ENCODE measurements at regions not wholly inside any gene's neighbourhood (a gene's known extent, or its start where the extent isn't known, plus 50 kb on each side); places are given as distances from the start of the nearest gene placed in this dataset.

DNA sequence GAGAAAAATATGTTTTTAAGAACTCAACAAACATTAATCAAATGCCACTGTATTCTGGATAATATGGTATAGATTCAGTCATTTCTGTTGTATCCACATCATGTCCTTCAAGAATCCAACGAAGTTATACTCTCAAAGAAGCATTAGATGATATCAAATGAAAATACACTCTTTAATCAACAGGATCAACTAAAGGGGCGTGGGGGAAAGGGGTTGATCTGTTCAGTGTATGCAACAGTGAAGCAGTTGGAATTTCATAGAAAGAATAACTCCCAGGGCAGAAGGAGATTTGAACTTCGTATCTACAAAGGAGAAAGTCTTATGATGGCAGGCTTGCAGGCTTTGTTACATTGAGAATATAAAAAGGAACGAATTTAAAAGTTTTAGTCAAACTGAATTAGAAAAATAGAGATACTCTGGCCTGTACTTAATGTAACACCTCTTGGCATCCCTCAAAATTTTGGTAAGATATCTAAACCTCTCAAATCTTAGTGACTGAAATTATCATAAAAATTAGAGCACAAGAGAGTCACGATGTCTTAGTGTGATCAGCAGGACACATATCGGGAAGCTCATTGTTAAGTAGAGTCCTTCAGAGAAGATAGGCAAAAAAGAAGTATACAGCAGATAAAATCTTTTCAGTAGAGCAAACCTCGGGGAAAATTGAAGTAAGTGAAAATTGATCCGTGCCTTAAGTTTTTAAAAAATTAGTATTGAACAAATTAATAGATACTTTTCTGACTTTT, 431.4 kb downstream of the KCNJ18 start:
- peaks cover 19% of the 10 kb centered on the region for H3K4me1 Mint-ChIP-seq
- no peak overlapping the region for H3K27ac Mint-ChIP-seq

More for the DNA sequence above, 431.4 kb downstream of the KCNJ18 start:
- no peaks in the 10 kb centered on the region for H3K27me3 Mint-ChIP-seq (ENCODE audit: insufficient read depth, low read depth, poor library complexity)
- peaks cover 7% of the 10 kb centered on the region for H3K9me3 Mint-ChIP-seq
- no peak overlapping the region for H3K27ac ChIP-seq (ENCODE audit: low read depth)
- H3K36me3 Mint-ChIP-seq (ENCODE audit: low read depth), result no peaks in the 10 kb centered on the region
- no peaks in the 10 kb centered on the region for H3K79me2 ChIP-seq (replicated peaks; ENCODE audit: insufficient read depth)
- ATAC-seq (no peak), DNase-seq (ENCODE audit: low spot score) (no peak)
- peaks cover 16% of the 10 kb centered on the region for H3K4me1 ChIP-seq (ENCODE audit: insufficient read depth)
- TF ChIP-seq NANOG (IDR thresholded peaks at IDR 0.05; ENCODE audit: borderline replicate concordance) (no peak), EZH2 (IDR thresholded peaks at IDR 0.05; ENCODE audit: low read depth, unreplicated experiment) (no peak), REST (IDR thresholded peaks at IDR 0.05; ENCODE audit: unreplicated experiment) (no peak), ETS1 (IDR thresholded peaks at IDR 0.05) (no peak), POLR2AphosphoS5 (IDR thresholded peaks at IDR 0.05; ENCODE audit: low read depth) (no peak), CREB1 (CRISPR knock-in tag; IDR thresholded peaks at IDR 0.05; ENCODE audit: low read depth) (no peak), ZNF462 (CRISPR knock-in tag; IDR thresholded peaks at IDR 0.05) (no peak), JUNB (IDR thresholded peaks at IDR 0.05; ENCODE audit: unreplicated experiment) (no peak)
- TF ChIP-seq, protein P1, sequence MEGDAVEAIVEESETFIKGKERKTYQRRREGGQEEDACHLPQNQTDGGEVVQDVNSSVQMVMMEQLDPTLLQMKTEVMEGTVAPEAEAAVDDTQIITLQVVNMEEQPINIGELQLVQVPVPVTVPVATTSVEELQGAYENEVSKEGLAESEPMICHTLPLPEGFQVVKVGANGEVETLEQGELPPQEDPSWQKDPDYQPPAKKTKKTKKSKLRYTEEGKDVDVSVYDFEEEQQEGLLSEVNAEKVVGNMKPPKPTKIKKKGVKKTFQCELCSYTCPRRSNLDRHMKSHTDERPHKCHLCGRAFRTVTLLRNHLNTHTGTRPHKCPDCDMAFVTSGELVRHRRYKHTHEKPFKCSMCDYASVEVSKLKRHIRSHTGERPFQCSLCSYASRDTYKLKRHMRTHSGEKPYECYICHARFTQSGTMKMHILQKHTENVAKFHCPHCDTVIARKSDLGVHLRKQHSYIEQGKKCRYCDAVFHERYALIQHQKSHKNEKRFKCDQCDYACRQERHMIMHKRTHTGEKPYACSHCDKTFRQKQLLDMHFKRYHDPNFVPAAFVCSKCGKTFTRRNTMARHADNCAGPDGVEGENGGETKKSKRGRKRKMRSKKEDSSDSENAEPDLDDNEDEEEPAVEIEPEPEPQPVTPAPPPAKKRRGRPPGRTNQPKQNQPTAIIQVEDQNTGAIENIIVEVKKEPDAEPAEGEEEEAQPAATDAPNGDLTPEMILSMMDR (conservative IDR thresholded peaks at IDR 0.05; ENCODE audit: low read depth in 2 of 2), result no peak
- H4K20me1 ChIP-seq (replicated peaks; ENCODE audit: insufficient read depth), result no peaks in the 10 kb centered on the region
- no peak overlapping the region for H2AFZ ChIP-seq
- no peak overlapping the region for H3K4me2 ChIP-seq
- H3K4me3 Mint-ChIP-seq, result no peak overlapping the region
- no peaks in the 10 kb centered on the region for H3K36me3 ChIP-seq (ENCODE audit: insufficient read depth)
- no peaks in the 10 kb centered on the region for H3K27me3 ChIP-seq (ENCODE audit: insufficient read depth)
- no peaks in the 10 kb centered on the region for H3F3A ChIP-seq (replicated peaks; ENCODE audit: low read depth)
- H3K9me2 ChIP-seq (ENCODE audit: insufficient read depth), result no peaks in the 10 kb centered on the region
- no peak overlapping the region for H3K4me3 ChIP-seq
